ENCODE measurements at regions not wholly inside any gene's neighbourhood (a gene's known extent, or its start where the extent isn't known, plus 50 kb on each side); places are given as distances from the start of the nearest gene placed in this dataset.

DNA sequence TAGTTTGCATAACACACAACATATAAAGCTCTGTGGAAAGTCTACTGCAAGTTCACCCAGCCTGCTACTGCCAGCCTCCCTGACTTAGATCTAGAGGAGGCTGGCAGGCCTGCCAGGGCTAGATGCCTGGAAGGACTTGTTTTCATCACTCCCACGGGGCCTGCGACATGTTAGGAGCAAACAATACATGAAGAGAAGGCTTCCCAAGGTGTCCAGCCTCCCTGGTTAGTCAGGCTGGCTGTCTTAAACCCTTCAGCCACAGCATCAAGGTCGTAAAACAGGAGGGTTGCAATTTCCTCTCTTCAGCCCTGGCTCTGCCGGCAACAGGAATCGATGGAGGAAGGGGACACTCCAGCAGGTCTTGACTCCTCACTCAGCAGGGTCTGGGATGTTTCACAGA is 104.5 kb downstream of the NGF start:
- H3K4me3 ChIP-seq (ENCODE audit: low read length in 3 of 3) = no peak overlapping the region
- no peak overlapping the region for H3K27ac ChIP-seq (ENCODE audit: low read depth, low read length)
- H3K9me3 ChIP-seq (ENCODE audit: control insufficient read depth in 3 of 3, low read length in 3 of 3) = no peaks in the 10 kb centered on the region
- H3K27me3 ChIP-seq (ENCODE audit: control insufficient read depth in 3 of 3, insufficient read depth in 3 of 3, low read length in 3 of 3) = no peaks in the 10 kb centered on the region
- no peaks in the 10 kb centered on the region for H3K36me3 ChIP-seq (ENCODE audit: control insufficient read depth in 3 of 3, insufficient read depth in 3 of 3, low read length in 3 of 3)
- H3K9ac ChIP-seq (ENCODE audit: low read depth in 1 of 3, low read length in 3 of 3) = no peak overlapping the region
- H3K4me1 ChIP-seq (ENCODE audit: control insufficient read depth in 3 of 3, insufficient read depth in 3 of 3, low read length in 3 of 3) = no peaks in the 10 kb centered on the region

- no peak overlapping the region for H3K4me3 ChIP-seq (ENCODE audit: low read length in 3 of 3)
- H3K36me3 ChIP-seq (ENCODE audit: control insufficient read depth in 3 of 3, insufficient read depth in 3 of 3, low read length in 3 of 3) = no peaks in the 10 kb centered on the region
- no peak overlapping the region for H3K27ac ChIP-seq (ENCODE audit: low read depth, low read length)
- H3K9ac ChIP-seq (ENCODE audit: low read depth in 1 of 3, low read length in 3 of 3) = no peak overlapping the region
- no peaks in the 10 kb centered on the region for H3K27me3 ChIP-seq (ENCODE audit: control insufficient read depth in 3 of 3, insufficient read depth in 3 of 3, low read length in 3 of 3)
- no peaks in the 10 kb centered on the region for H3K9me3 ChIP-seq (ENCODE audit: control insufficient read depth in 3 of 3, low read length in 3 of 3)
- H3K4me1 ChIP-seq (ENCODE audit: control insufficient read depth in 3 of 3, insufficient read depth in 3 of 3, low read length in 3 of 3) = no peaks in the 10 kb centered on the region
Measured at GRCh38 chr1:115230281-115230680, 107.8 kb downstream of the NGF start.

DNA sequence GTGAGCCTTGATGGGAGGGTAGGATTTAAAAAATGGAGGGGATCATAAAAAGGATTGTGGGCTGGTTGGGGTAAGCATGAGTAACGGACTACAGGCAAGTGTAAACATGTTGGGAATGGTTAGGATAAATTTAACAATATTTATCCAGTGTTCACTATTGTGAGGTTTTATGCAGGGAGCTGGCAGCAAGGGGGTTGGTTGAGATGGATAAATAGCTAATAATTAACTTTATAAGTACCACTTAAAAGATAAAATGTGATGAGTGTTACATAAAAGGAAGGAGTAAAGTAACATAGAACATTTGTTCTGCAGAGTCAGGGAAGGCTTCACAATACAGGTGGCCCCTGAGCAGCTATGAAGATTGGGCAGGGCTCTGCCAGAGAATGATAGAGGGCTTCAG is 109.0 kb downstream of the NGF start:
- Histone ChIP-seq H3K9me3 (ENCODE audit: control insufficient read depth in 3 of 3, low read length in 3 of 3) (no peaks in the 10 kb centered on the region), H3K27ac (ENCODE audit: low read depth, low read length) (no peak overlapping the region), H3K9ac (ENCODE audit: low read depth in 1 of 3, low read length in 3 of 3) (no peak overlapping the region), H3K36me3 (ENCODE audit: control insufficient read depth in 3 of 3, insufficient read depth in 3 of 3, low read length in 3 of 3) (no peaks in the 10 kb centered on the region), H3K4me1 (ENCODE audit: control insufficient read depth in 3 of 3, insufficient read depth in 3 of 3, low read length in 3 of 3) (no peaks in the 10 kb centered on the region), H3K27me3 (ENCODE audit: control insufficient read depth in 3 of 3, insufficient read depth in 3 of 3, low read length in 3 of 3) (no peaks in the 10 kb centered on the region), H3K4me3 (ENCODE audit: low read length in 3 of 3) (no peak overlapping the region)

GRCh38 chr1:115228191-115228590 is 109.9 kb downstream of the NGF start:
- Histone ChIP-seq H3K4me1 (ENCODE audit: control insufficient read depth in 3 of 3, insufficient read depth in 3 of 3, low read length in 3 of 3) (no peaks in the 10 kb centered on the region), H3K36me3 (ENCODE audit: control insufficient read depth in 3 of 3, insufficient read depth in 3 of 3, low read length in 3 of 3) (no peaks in the 10 kb centered on the region), H3K4me3 (ENCODE audit: low read length in 3 of 3) (no peak overlapping the region), H3K27ac (ENCODE audit: low read depth, low read length) (no peak overlapping the region), H3K27me3 (ENCODE audit: control insufficient read depth in 3 of 3, insufficient read depth in 3 of 3, low read length in 3 of 3) (no peaks in the 10 kb centered on the region), H3K9me3 (ENCODE audit: control insufficient read depth in 3 of 3, low read length in 3 of 3) (no peaks in the 10 kb centered on the region), H3K9ac (ENCODE audit: low read depth in 1 of 3, low read length in 3 of 3) (no peak overlapping the region)

DNA sequence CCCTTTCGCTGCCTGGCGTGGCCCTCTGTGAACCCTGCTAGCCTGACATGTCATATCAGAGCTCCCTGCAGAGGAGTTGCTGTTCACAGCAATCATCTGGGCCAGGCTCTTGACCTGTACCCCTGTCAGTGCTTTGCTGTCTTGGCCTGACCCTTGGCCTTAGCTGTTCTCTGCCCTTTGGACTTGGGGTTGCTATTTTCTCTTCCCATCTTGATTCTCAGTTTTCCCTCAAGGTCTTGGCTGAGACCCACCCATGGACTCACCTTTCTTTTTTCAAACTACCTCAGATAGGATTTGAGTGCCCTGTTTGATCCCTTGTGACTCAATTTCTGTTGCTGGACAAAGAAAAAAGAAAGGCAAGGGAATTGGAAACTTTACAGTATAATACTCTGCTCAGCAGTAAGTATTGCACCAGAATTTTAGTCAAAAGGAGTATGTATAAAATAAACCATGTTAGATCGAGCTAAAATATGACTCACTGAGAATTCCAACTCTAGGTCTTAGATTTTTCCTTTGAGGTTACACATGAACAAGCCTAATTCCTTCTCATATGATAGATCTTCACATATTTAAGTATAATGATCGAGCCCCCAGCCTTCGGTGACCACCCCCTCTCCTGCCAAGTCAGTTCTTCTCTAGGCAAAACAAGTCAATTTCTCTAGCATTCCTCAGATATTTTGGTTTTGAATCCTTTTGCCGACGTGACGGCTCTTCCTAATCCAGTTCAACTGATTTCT is 110.5 kb downstream of the NGF start:
- H3K4me3 ChIP-seq (ENCODE audit: low read length in 3 of 3) = no peak overlapping the region
- H3K9ac ChIP-seq (ENCODE audit: low read depth in 1 of 3, low read length in 3 of 3) = no peak overlapping the region
- H3K36me3 ChIP-seq (ENCODE audit: control insufficient read depth in 3 of 3, insufficient read depth in 3 of 3, low read length in 3 of 3) = no peaks in the 10 kb centered on the region
- no peaks in the 10 kb centered on the region for H3K9me3 ChIP-seq (ENCODE audit: control insufficient read depth in 3 of 3, low read length in 3 of 3)
- no peaks in the 10 kb centered on the region for H3K4me1 ChIP-seq (ENCODE audit: control insufficient read depth in 3 of 3, insufficient read depth in 3 of 3, low read length in 3 of 3)
- H3K27ac ChIP-seq (ENCODE audit: low read depth, low read length) = no peak overlapping the region
- H3K27me3 ChIP-seq (ENCODE audit: control insufficient read depth in 3 of 3, insufficient read depth in 3 of 3, low read length in 3 of 3) = no peaks in the 10 kb centered on the region

GRCh38 chr1:115225993-115226685 is 111.9 kb downstream of the NGF start:
- Histone ChIP-seq H3K36me3 (ENCODE audit: control insufficient read depth in 3 of 3, insufficient read depth in 3 of 3, low read length in 3 of 3) (no peaks in the 10 kb centered on the region), H3K9me3 (ENCODE audit: control insufficient read depth in 3 of 3, low read length in 3 of 3) (no peaks in the 10 kb centered on the region), H3K27ac (ENCODE audit: low read depth, low read length) (no peak overlapping the region), H3K27me3 (ENCODE audit: control insufficient read depth in 3 of 3, insufficient read depth in 3 of 3, low read length in 3 of 3) (no peaks in the 10 kb centered on the region), H3K4me1 (ENCODE audit: control insufficient read depth in 3 of 3, insufficient read depth in 3 of 3, low read length in 3 of 3) (no peaks in the 10 kb centered on the region), H3K4me3 (ENCODE audit: low read length in 3 of 3) (no peak overlapping the region), H3K9ac (ENCODE audit: low read depth in 1 of 3, low read length in 3 of 3) (no peak overlapping the region)

- Histone ChIP-seq H3K4me1 (ENCODE audit: control insufficient read depth in 3 of 3, insufficient read depth in 3 of 3, low read length in 3 of 3) (no peaks in the 10 kb centered on the region), H3K36me3 (ENCODE audit: control insufficient read depth in 3 of 3, insufficient read depth in 3 of 3, low read length in 3 of 3) (no peaks in the 10 kb centered on the region), H3K27me3 (ENCODE audit: control insufficient read depth in 3 of 3, insufficient read depth in 3 of 3, low read length in 3 of 3) (no peaks in the 10 kb centered on the region), H3K4me3 (ENCODE audit: low read length in 3 of 3) (no peak overlapping the region), H3K27ac (ENCODE audit: low read depth, low read length) (no peak overlapping the region), H3K9me3 (ENCODE audit: control insufficient read depth in 3 of 3, low read length in 3 of 3) (no peaks in the 10 kb centered on the region), H3K9ac (ENCODE audit: low read depth in 1 of 3, low read length in 3 of 3) (no peak overlapping the region)
Measured at GRCh38 chr1:115224636-115225035, 113.4 kb downstream of the NGF start.

DNA sequence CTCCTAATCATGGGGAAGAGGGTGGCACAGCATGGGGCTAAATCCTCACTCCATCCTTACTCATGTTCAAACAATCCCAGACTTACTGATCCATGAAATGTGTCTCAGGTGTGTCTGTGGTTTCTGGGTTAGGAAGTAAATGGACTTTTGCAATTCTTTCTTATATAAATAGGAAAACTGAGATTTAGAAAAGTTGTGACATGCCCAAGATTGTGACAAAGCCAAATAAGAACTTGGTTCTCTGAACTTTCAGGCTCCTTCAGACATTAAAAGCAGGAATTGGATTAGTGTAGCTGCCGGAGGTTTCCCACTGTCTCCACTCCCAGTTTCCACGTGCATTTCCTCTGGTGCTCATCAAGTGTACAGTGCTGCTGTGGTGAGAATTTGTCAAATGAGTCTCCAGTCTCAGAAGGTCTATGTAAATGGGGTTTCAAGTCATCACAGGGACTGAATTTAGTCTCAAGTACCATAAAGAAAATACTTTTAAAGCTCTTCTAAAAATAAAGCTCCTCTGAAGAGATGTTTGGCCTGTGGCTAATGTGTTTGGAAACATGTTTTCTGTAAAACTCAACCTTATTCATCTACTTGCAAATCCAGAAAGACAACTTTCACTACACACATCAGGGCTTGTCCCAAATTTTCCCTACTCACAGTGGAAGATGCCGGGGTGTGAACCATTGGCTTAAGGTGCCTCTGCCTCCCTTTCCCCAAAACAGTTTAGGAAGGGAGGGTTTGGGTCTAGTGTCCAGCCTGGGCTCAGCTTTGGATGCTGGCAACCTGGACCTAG is 115.2 kb downstream of the NGF start:
- H3K9ac ChIP-seq (ENCODE audit: low read depth in 1 of 3, low read length in 3 of 3) = no peak overlapping the region

DNA sequence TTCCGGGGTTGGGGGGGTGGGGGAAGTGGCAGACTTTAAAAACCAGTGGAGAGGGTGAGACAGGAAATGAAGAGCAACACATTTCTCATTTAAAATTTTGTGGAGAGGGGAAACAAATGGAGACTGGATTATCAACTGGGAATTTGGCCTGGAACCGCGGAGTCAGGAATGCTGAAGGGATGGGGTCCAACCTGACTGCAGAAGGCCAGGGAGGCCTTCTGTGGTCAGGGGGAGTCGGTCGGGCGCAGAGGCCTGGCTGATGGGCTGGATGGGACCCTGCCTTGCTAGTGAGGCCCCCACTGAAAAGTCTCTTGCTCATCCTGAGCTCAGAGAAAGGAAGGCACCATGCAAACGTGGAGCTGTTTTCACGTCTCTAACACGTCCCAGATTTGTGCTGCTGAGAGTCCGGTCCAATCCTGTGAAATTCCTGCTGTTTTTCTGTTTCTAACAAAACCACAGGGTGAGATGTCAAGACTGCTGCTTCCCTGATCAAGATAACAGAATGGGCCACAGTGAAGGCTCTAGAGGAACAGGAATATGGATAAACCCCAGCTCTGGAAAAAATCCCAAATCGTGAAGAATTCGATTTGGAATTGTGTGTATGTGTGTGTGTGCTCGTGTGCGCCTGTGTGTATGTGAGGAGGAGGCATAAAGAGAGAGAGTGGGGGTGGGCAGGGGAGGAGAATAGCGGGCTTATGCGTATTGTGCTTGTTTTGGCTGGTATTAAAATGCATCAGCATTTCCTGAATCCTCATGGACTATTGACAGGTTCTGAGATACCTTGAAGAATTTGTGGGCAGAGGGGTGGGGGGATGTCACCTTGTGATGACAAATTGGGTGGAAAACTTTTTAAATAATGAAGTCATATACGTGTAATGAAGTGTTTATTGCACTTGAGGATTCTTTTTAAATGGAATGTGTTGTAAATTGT is 117.4 kb downstream of the NGF start:
- H3K4me1 ChIP-seq (ENCODE audit: control insufficient read depth in 3 of 3, insufficient read depth in 3 of 3, low read length in 3 of 3) = no peaks in the 10 kb centered on the region
- H3K9ac ChIP-seq (ENCODE audit: low read depth in 1 of 3, low read length in 3 of 3) = no peak overlapping the region
- no peak overlapping the region for H3K4me3 ChIP-seq (ENCODE audit: low read length in 3 of 3)
- H3K27me3 ChIP-seq (ENCODE audit: control insufficient read depth in 3 of 3, insufficient read depth in 3 of 3, low read length in 3 of 3) = no peaks in the 10 kb centered on the region
- H3K36me3 ChIP-seq (ENCODE audit: control insufficient read depth in 3 of 3, insufficient read depth in 3 of 3, low read length in 3 of 3) = no peaks in the 10 kb centered on the region
- no peaks in the 10 kb centered on the region for H3K9me3 ChIP-seq (ENCODE audit: control insufficient read depth in 3 of 3, low read length in 3 of 3)
- no peak overlapping the region for H3K27ac ChIP-seq (ENCODE audit: low read depth, low read length)

More for the DNA sequence above, 115.2 kb downstream of the NGF start:
- H3K27ac ChIP-seq (ENCODE audit: low read depth, low read length) = no peak overlapping the region
- H3K27me3 ChIP-seq (ENCODE audit: control insufficient read depth in 3 of 3, insufficient read depth in 3 of 3, low read length in 3 of 3) = no peaks in the 10 kb centered on the region
- H3K4me1 ChIP-seq (ENCODE audit: control insufficient read depth in 3 of 3, insufficient read depth in 3 of 3, low read length in 3 of 3) = no peaks in the 10 kb centered on the region
- H3K4me3 ChIP-seq (ENCODE audit: low read length in 3 of 3) = no peak overlapping the region
- H3K9me3 ChIP-seq (ENCODE audit: control insufficient read depth in 3 of 3, low read length in 3 of 3) = no peaks in the 10 kb centered on the region
- no peaks in the 10 kb centered on the region for H3K36me3 ChIP-seq (ENCODE audit: control insufficient read depth in 3 of 3, insufficient read depth in 3 of 3, low read length in 3 of 3)

Data from skeletal muscle tissue (tissue), 3 donors.